HepG2 (cell line): ENCODE measurements at regions not wholly inside any gene's neighbourhood (a gene's known extent, or its start where the extent isn't known, plus 50 kb on each side); places are given as distances from the start of the nearest gene placed in this dataset.

ENCODE experiments used
- ATAC-seq: fragments of 200-7000 bp; cut with Tn5 transposase; 3 replicates; pipeline ENCODE4 v1.9.1; 2020; ENCODE audit warnings: mild to moderate bottlenecking, moderate library complexity
- BruUV-seq: library from RNA; stranded (reverse); fragments of 400-500 nt; replicated peaks from 2 replicates; lab custom pipeline; 2021; lab: Mats Ljungman, UMichigan
- CTCF ChIA-PET: fragments of 300-600 bp; formaldehyde crosslinking; extraction: SDS; loops from one replicate; lab custom pipeline; 2021; ENCODE audit warnings: low total read pairs, inconsistent platforms, low intra/inter-chr PET ratio; lab: Yijun Ruan, JAX
- POLR2A ChIA-PET: fragments of 350-600 bp; sonication (Branson Sonifier 250); formaldehyde crosslinking; loops from one replicate; lab custom pipeline; 2020; ENCODE audit warnings: antibody characterized with exemption, inconsistent platforms; lab: Yijun Ruan, JAX
- DNase-seq: peaks from one replicate; pipeline ENCODE4 v3.0.0-alpha.2; 2015; ENCODE audit warnings: low spot score
- FAIRE-seq: peaks from 3 replicates; lab custom pipeline; 2011; peaks lifted over from hg19 to GRCh38; lab: Jason Lieb, UNC
- H2AFZ ChIP-seq: one replicate; pipeline ENCODE4 v1.6.1; 2011; ENCODE audit warnings: low read length, inconsistent platforms
- H3K27ac ChIP-seq: fragments of 300-600 bp; 3 replicates; pipeline ENCODE4 v1.8.0; 2011; ENCODE audit warnings: mixed run types, mild to moderate bottlenecking, mixed read lengths, low read length, inconsistent platforms; ENCODE audit not compliant: insufficient read depth; ENCODE audit errors: extremely low read length
- H3K27me3 ChIP-seq, 2 experiments: fragments of 200-600 bp in 1 of 2; 2 replicates in 1 of 2; 3 replicates in 1 of 2; pipeline versions ENCODE4 v1.6.0 to v1.8.0; 2011; ENCODE audit warnings: low read length in 2 of 2, mild to moderate bottlenecking in 2 of 2, moderate library complexity in 2 of 2, inconsistent platforms in 1 of 2; ENCODE audit not compliant: insufficient read depth in 2 of 2, control insufficient read depth in 1 of 2
- H3K36me3 ChIP-seq, 2 experiments: fragments of 200-600 bp in 1 of 2; replicated peaks in 1 of 2; 2 replicates in 1 of 2; 3 replicates in 1 of 2; pipeline versions ENCODE4 v1.5.1 to v1.8.0; 2011; ENCODE audit warnings: low read length in 2 of 2, inconsistent platforms in 1 of 2; ENCODE audit not compliant: insufficient read depth in 2 of 2, control insufficient read depth in 1 of 2
- H3K4me1 ChIP-seq: 2 replicates; pipeline ENCODE4 v1.5.1; 2012; ENCODE audit warnings: low read length, inconsistent platforms; ENCODE audit not compliant: insufficient read depth
- H3K4me2 ChIP-seq: 2 replicates; pipeline ENCODE4 v1.6.0; 2011; ENCODE audit warnings: low read depth, low read length, inconsistent platforms
- H3K4me3 ChIP-seq, 3 experiments: fragments of 200-600 bp in 1 of 3; sonication (generic), shearing (Covaris generic) in 1 of 3; replicated peaks in 1 of 3; 2 replicates each; pipeline ENCODE4 v1.5.1; 2011 to 2016; ENCODE audit warnings: low read length in 3 of 3, inconsistent platforms in 2 of 3, low read depth in 2 of 3, mild to moderate bottlenecking in 2 of 3, control low read depth in 1 of 3, mixed read lengths in 1 of 3; ENCODE audit not compliant: insufficient read depth in 1 of 3
- H3K79me2 ChIP-seq: one replicate; pipeline ENCODE4 v1.6.1; 2011; ENCODE audit warnings: low read length, inconsistent platforms; ENCODE audit not compliant: insufficient read depth
- H3K9ac ChIP-seq: 2 replicates; pipeline ENCODE4 v1.6.0; 2011; ENCODE audit warnings: mild to moderate bottlenecking, low read depth, low read length, inconsistent platforms; ENCODE audit not compliant: insufficient read depth
- H3K9me3 ChIP-seq: 2 replicates; pipeline ENCODE4 v1.5.1; 2012; ENCODE audit warnings: mild to moderate bottlenecking, low read length
- H4K20me1 ChIP-seq: 2 replicates; pipeline ENCODE4 v1.6.0; 2011; ENCODE audit warnings: inconsistent platforms, mild to moderate bottlenecking, low read length, moderate library complexity; ENCODE audit not compliant: insufficient read depth
- KDM5B ChIP-seq: sonication (generic); formaldehyde crosslinking; IDR thresholded peaks from 2 replicates; pipeline ENCODE4 v1.4.0; 2020; ENCODE audit warnings: missing genetic modification reagents, mild to moderate bottlenecking, borderline replicate concordance
- NONO ChIP-seq, 2 experiments: fragments of 450-650 bp in 1 of 2; sonication (generic) in 1 of 2; formaldehyde crosslinking in 1 of 2; IDR thresholded peaks in 1 of 2; conservative IDR thresholded peaks in 1 of 2; 2 replicates each; pipeline versions ENCODE4 v1.6.1 to v1.8.0; 2017 to 2022; ENCODE audit warnings: mild to moderate bottlenecking in 1 of 2, missing genetic modification reagents in 1 of 2, moderate library complexity in 1 of 2
- PHF8 ChIP-seq: sonication (generic); formaldehyde crosslinking; IDR thresholded peaks from 2 replicates; pipeline ENCODE4 v1.5.0; 2020; ENCODE audit warnings: missing genetic modification reagents
- ZNF160 ChIP-seq: sonication (generic); formaldehyde crosslinking; IDR thresholded peaks from 2 replicates; pipeline ENCODE4 v1.8.0; 2022; ENCODE audit warnings: mild to moderate bottlenecking, inconsistent platforms, missing genetic modification reagents
- ZNF232 ChIP-seq: sonication (generic); formaldehyde crosslinking; IDR thresholded peaks from 2 replicates; pipeline ENCODE4 v1.4.0; 2020; ENCODE audit warnings: missing genetic modification reagents, borderline replicate concordance
- ZNF253 ChIP-seq: sonication (generic); formaldehyde crosslinking; IDR thresholded peaks from 2 replicates; pipeline ENCODE4 v1.8.0; 2022; ENCODE audit warnings: mild to moderate bottlenecking, missing genetic modification reagents, borderline replicate concordance
- ZNF33B ChIP-seq: sonication (generic); formaldehyde crosslinking; IDR thresholded peaks from 2 replicates; pipeline ENCODE4 v1.5.1; 2020; ENCODE audit warnings: mild to moderate bottlenecking, missing genetic modification reagents
- WGBS: methylation state at CpG from one replicate; pipeline ENCODE4 v1.1.6; 2017; ENCODE audit warnings: low lambda C conversion rate; 5-methylcytosine and 5-hydroxymethylcytosine counted together
- in situ Hi-C: cut with HindIII; loops from 2 replicates; pipeline ENCODE4 v1.10.0; 2017; ENCODE audit warnings: low pct_unique_long_range_greater_than_20kb; ENCODE audit not compliant: extremely low pct_ligation_motif_present
- intact Hi-C: fragments of 100-400 bp; cut with micrococcal nuclease; formaldehyde crosslinking; loops from one replicate; pipeline ENCODE4 v1.10.0; 2022; ENCODE audit not compliant: unreplicated experiment
- TF ChIP-seq, protein P1 (sequence below): sonication (generic); formaldehyde crosslinking; IDR thresholded peaks from 2 replicates; pipeline ENCODE4 v1.4.0; 2020; ENCODE audit warnings: missing genetic modification reagents
- TF ChIP-seq, protein P2 (sequence below): sonication (generic); formaldehyde crosslinking; IDR thresholded peaks from 2 replicates; pipeline ENCODE4 v1.4.0; 2020; ENCODE audit warnings: missing genetic modification reagents, borderline replicate concordance
- TF ChIP-seq, protein P3 (sequence below): sonication (generic); formaldehyde crosslinking; IDR thresholded peaks from 2 replicates; pipeline ENCODE4 v1.4.0; 2020; ENCODE audit warnings: mild to moderate bottlenecking, missing genetic modification reagents
- TF ChIP-seq, protein P4 (sequence below): sonication (generic); formaldehyde crosslinking; IDR thresholded peaks from 2 replicates; pipeline ENCODE4 v1.5.0; 2020; ENCODE audit warnings: missing genetic modification reagents

DNA sequence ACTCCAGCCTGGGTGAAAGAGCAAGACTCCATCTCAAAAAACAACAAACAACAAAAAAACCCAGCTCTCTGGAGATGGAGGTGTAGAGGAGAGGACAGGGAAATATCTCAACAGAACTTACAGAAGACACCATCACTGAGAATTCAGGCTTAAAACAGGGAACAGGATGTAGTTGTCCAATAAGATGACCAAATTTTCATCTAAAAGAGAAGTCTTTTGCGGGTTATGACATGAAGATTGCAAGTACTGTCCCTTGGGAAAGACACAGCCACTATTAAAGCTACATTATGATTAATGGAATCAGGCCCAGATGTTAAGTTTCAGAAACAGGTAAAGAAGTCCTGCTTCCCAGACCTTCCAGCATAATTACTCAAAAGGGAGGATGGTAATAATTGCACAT lies 235.2 kb upstream of the NRP1 start:
- no peak overlapping the region for H3K4me2 ChIP-seq
- H3K9me3 ChIP-seq = no peaks in the 10 kb centered on the region
- 31% methylated on average over 1 of the region's 1 CpG for WGBS
- H3K79me2 ChIP-seq = no peaks in the 10 kb centered on the region
- no TSS peak for BruUV-seq
- no peak overlapping the region for H3K9ac ChIP-seq
- H2AFZ ChIP-seq = no peak overlapping the region
- ChIA-PET CTCF (no interaction called here), POLR2A (no interaction called here)
- DNase-seq = no peak
- no peak overlapping the region for H3K27ac ChIP-seq
- no peak overlapping the region for H3K4me3 ChIP-seq
- ATAC-seq = no peak
- H4K20me1 ChIP-seq = no peaks in the 10 kb centered on the region
- no peaks in the 10 kb centered on the region for H3K27me3 ChIP-seq
- H3K36me3 ChIP-seq = no peaks in the 10 kb centered on the region
- intact Hi-C loops (no loop called here), in situ Hi-C loops (no loop called here)
- H3K4me1 ChIP-seq = no peaks in the 10 kb centered on the region
- FAIRE-seq = no peak
- TF ChIP-seq, protein P1, sequence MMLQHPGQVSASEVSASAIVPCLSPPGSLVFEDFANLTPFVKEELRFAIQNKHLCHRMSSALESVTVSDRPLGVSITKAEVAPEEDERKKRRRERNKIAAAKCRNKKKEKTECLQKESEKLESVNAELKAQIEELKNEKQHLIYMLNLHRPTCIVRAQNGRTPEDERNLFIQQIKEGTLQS (CRISPR knock-in tag) = no peak
- TF ChIP-seq, protein P2, sequence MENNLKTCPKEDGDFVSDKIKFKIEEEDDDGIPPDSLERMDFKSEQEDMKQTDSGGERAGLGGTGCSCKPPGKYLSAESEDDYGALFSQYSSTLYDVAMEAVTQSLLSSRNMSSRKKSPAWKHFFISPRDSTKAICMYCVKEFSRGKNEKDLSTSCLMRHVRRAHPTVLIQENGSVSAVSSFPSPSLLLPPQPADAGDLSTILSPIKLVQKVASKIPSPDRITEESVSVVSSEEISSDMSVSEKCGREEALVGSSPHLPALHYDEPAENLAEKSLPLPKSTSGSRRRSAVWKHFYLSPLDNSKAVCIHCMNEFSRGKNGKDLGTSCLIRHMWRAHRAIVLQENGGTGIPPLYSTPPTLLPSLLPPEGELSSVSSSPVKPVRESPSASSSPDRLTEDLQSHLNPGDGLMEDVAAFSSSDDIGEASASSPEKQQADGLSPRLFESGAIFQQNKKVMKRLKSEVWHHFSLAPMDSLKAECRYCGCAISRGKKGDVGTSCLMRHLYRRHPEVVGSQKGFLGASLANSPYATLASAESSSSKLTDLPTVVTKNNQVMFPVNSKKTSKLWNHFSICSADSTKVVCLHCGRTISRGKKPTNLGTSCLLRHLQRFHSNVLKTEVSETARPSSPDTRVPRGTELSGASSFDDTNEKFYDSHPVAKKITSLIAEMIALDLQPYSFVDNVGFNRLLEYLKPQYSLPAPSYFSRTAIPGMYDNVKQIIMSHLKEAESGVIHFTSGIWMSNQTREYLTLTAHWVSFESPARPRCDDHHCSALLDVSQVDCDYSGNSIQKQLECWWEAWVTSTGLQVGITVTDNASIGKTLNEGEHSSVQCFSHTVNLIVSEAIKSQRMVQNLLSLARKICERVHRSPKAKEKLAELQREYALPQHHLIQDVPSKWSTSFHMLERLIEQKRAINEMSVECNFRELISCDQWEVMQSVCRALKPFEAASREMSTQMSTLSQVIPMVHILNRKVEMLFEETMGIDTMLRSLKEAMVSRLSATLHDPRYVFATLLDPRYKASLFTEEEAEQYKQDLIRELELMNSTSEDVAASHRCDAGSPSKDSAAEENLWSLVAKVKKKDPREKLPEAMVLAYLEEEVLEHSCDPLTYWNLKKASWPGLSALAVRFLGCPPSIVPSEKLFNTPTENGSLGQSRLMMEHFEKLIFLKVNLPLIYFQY (CRISPR knock-in tag) = no peak
- TF ChIP-seq ZNF253 (CRISPR knock-in tag) = no peak
- no peak for TF ChIP-seq KDM5B (CRISPR knock-in tag)
- TF ChIP-seq, protein P3, sequence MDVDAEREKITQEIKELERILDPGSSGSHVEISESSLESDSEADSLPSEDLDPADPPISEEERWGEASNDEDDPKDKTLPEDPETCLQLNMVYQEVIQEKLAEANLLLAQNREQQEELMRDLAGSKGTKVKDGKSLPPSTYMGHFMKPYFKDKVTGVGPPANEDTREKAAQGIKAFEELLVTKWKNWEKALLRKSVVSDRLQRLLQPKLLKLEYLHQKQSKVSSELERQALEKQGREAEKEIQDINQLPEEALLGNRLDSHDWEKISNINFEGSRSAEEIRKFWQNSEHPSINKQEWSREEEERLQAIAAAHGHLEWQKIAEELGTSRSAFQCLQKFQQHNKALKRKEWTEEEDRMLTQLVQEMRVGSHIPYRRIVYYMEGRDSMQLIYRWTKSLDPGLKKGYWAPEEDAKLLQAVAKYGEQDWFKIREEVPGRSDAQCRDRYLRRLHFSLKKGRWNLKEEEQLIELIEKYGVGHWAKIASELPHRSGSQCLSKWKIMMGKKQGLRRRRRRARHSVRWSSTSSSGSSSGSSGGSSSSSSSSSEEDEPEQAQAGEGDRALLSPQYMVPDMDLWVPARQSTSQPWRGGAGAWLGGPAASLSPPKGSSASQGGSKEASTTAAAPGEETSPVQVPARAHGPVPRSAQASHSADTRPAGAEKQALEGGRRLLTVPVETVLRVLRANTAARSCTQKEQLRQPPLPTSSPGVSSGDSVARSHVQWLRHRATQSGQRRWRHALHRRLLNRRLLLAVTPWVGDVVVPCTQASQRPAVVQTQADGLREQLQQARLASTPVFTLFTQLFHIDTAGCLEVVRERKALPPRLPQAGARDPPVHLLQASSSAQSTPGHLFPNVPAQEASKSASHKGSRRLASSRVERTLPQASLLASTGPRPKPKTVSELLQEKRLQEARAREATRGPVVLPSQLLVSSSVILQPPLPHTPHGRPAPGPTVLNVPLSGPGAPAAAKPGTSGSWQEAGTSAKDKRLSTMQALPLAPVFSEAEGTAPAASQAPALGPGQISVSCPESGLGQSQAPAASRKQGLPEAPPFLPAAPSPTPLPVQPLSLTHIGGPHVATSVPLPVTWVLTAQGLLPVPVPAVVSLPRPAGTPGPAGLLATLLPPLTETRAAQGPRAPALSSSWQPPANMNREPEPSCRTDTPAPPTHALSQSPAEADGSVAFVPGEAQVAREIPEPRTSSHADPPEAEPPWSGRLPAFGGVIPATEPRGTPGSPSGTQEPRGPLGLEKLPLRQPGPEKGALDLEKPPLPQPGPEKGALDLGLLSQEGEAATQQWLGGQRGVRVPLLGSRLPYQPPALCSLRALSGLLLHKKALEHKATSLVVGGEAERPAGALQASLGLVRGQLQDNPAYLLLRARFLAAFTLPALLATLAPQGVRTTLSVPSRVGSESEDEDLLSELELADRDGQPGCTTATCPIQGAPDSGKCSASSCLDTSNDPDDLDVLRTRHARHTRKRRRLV (CRISPR knock-in tag) = no peak
- no peak for TF ChIP-seq ZNF232 (CRISPR knock-in tag)
- TF ChIP-seq ZNF160 (CRISPR knock-in tag) = no peak
- TF ChIP-seq ZNF33B = no peak
- no peak for TF ChIP-seq PHF8 (CRISPR knock-in tag)
- TF ChIP-seq, protein P4, sequence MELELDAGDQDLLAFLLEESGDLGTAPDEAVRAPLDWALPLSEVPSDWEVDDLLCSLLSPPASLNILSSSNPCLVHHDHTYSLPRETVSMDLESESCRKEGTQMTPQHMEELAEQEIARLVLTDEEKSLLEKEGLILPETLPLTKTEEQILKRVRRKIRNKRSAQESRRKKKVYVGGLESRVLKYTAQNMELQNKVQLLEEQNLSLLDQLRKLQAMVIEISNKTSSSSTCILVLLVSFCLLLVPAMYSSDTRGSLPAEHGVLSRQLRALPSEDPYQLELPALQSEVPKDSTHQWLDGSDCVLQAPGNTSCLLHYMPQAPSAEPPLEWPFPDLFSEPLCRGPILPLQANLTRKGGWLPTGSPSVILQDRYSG = no peak
- no peak for TF ChIP-seq NONO (IDR thresholded peaks at IDR 0.05)
- TF ChIP-seq NONO (CRISPR knock-in tag; conservative IDR thresholded peaks at IDR 0.05) = no peak
